Progenitor cell of endocrine pancreas (in vitro differentiated cells): ENCODE measurements at regions not wholly inside any gene's neighbourhood (a gene's known extent, or its start where the extent isn't known, plus 50 kb on each side); places are given as distances from the start of the nearest gene placed in this dataset.

Experiments used
- DNase-seq: peaks from one replicate; pipeline ENCODE4 v3.0.0; 2021; ENCODE audit warnings: low spot score; ENCODE audit not compliant: unreplicated experiment
- H3K27ac Mint-ChIP-seq: 2 replicates; pipeline ENCODE4 v1.8.0; 2021; ENCODE audit warnings: mild to moderate bottlenecking, moderate library complexity, mixed read lengths
- H3K27me3 Mint-ChIP-seq: 2 replicates; pipeline ENCODE4 v1.8.0; 2021; ENCODE audit warnings: mixed read lengths
- H3K36me3 Mint-ChIP-seq: 2 replicates; pipeline ENCODE4 v1.8.0; 2022; ENCODE audit warnings: mixed read lengths; ENCODE audit not compliant: insufficient read depth
- H3K4me1 Mint-ChIP-seq: 2 replicates; pipeline ENCODE4 v1.8.0; 2021; ENCODE audit warnings: low read depth, mixed read lengths
- H3K4me3 Mint-ChIP-seq: 2 replicates; pipeline ENCODE4 v1.8.0; 2021; ENCODE audit warnings: low read depth, mild to moderate bottlenecking, moderate library complexity, mixed read lengths
- H3K9me3 Mint-ChIP-seq: 2 replicates; pipeline ENCODE4 v1.8.0; 2021; ENCODE audit warnings: low read depth, mixed read lengths
- TF ChIP-seq, protein P1 (sequence below): fragments of 200-600 bp; sonication (generic); IDR thresholded peaks from one replicate; pipeline ENCODE4 v1.5.0; 2021; ENCODE audit warnings: antibody characterized with exemption, mild to moderate bottlenecking; ENCODE audit not compliant: unreplicated experiment

DNA sequence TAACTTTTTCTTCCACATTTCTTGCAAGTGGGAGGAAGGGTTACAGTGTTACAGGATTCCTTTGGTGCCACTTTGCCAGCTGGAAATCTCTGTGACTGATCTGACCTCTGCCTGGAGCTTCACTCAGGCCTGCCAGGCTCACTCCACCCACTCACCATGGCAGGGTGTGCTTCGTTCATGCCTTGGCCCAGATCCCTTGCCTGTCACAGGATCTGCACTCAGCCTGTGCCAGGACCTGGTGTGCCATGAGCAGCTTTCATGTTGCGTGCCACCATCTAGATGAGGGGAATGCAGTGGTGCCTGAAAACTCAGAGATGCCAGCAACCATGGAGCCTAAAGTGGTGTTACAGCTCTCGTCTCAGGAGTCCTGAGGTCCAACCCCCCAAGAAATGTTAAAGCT is 2596.4 kb downstream of the PCDH7 start:
- no peak overlapping the region for H3K4me3 Mint-ChIP-seq
- no peak overlapping the region for H3K27ac Mint-ChIP-seq
- TF ChIP-seq, protein P1, sequence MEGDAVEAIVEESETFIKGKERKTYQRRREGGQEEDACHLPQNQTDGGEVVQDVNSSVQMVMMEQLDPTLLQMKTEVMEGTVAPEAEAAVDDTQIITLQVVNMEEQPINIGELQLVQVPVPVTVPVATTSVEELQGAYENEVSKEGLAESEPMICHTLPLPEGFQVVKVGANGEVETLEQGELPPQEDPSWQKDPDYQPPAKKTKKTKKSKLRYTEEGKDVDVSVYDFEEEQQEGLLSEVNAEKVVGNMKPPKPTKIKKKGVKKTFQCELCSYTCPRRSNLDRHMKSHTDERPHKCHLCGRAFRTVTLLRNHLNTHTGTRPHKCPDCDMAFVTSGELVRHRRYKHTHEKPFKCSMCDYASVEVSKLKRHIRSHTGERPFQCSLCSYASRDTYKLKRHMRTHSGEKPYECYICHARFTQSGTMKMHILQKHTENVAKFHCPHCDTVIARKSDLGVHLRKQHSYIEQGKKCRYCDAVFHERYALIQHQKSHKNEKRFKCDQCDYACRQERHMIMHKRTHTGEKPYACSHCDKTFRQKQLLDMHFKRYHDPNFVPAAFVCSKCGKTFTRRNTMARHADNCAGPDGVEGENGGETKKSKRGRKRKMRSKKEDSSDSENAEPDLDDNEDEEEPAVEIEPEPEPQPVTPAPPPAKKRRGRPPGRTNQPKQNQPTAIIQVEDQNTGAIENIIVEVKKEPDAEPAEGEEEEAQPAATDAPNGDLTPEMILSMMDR: no peak
- H3K27me3 Mint-ChIP-seq: no peaks in the 10 kb centered on the region
- H3K36me3 Mint-ChIP-seq: no peaks in the 10 kb centered on the region
- peaks cover 3% of the 10 kb centered on the region for H3K4me1 Mint-ChIP-seq
- peaks cover 13% of the 10 kb centered on the region for H3K9me3 Mint-ChIP-seq
- no peak for DNase-seq

DNA sequence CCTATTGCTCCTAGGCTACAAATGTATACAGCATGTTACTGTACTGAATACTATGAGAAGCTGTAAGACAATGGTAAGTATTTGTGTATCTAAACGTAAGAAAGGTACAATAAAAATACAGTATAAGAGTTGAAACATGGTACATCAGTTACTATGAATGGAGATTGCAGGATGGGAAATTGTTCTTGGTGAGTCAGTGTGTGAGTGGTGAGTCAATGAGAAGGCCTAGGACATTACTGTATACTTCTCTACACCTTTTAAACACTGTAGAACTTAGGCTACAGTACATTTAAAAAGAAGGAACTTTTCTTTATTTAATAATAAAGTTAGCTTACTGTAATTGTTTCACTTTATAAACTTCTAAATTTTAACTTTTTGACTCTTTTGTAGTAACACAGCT is 2603.2 kb downstream of the PCDH7 start:
- TF ChIP-seq, protein P1: no peak
- H3K27ac Mint-ChIP-seq: no peak overlapping the region
- H3K27me3 Mint-ChIP-seq: no peaks in the 10 kb centered on the region
- peaks cover 7% of the 10 kb centered on the region for H3K9me3 Mint-ChIP-seq
- peaks cover under 1% of the 10 kb centered on the region for H3K4me1 Mint-ChIP-seq
- no peak overlapping the region for H3K4me3 Mint-ChIP-seq
- peaks cover 2% of the 10 kb centered on the region for H3K36me3 Mint-ChIP-seq
- DNase-seq: no peak

DNA sequence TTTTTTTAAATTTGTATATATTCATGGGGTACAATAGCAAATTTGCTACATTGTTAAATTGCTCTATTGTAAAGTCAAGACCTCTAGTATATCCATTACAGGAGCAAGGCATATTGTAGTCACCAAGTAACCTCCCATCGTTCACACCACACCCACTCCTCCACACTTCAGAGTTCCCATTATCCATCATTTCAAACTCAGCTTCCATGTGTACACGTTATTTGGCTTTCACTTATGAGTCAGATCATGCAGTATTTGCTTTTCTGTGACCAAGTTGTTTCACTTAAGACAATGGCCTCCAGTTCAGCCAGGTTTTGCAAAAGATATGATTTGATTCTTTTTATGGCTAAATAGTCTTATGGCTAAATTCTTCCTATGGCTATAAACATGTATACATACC is 2614.2 kb downstream of the PCDH7 start:
- Mint-ChIP-seq H3K4me3 (no peak overlapping the region), H3K4me1 (no peaks in the 10 kb centered on the region), H3K27me3 (no peaks in the 10 kb centered on the region), H3K27ac (no peak overlapping the region), H3K36me3 (peaks cover 7% of the 10 kb centered on the region), H3K9me3 (peaks cover 39% of the 10 kb centered on the region)
- TF ChIP-seq, protein P1: no peak
- DNase-seq: no peak

DNA sequence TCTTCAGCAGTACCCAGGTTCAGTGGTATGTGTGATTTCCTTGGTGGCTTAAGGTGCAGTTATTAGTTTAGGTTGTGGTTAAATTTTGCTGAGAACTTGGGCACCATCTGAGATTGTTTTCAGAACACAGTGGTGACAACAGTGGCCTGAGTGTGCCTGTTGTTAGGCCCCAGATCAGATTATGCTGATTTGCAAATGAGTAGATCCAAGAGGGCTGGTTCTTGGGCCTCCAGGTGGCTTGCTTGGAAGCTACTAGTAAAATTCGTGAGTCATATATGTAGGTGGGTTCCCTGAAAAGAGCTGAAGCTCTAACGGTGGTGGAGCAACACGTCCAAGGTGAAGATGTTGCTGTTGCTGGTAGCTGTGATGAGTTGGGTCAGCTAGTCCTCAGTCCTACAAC is 2619.6 kb downstream of the PCDH7 start:
- H3K9me3 Mint-ChIP-seq: peaks cover 18% of the 10 kb centered on the region
- TF ChIP-seq, protein P1: no peak

DNA sequence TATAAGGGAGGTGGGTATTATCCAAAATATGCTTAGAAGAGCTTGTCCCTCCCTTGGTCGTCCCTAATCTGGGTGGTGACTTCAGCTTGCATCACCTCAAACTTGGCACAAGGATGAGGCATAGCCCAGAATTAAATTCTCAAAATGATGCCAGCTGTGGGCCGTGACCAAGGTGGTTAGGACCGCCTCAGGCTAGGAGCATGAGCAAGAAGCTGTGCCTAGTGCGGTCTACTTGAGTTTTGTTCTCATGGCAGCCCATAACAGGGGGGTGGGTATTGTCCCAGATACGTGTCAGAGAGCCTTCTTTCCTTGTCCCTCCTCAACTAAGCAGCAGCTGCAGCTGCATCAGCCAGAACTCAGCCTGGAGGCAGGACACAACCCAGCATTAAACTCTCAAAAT is 2620.0 kb downstream of the PCDH7 start:
- Mint-ChIP-seq H3K4me1 (no peaks in the 10 kb centered on the region), H3K36me3 (no peaks in the 10 kb centered on the region), H3K27me3 (no peaks in the 10 kb centered on the region), H3K27ac (no peak overlapping the region), H3K4me3 (no peak overlapping the region), H3K9me3 (peaks cover 18% of the 10 kb centered on the region)
- TF ChIP-seq, protein P1: no peak
- DNase-seq: no peak

More for the DNA sequence above, 2619.6 kb downstream of the PCDH7 start:
- H3K27me3 Mint-ChIP-seq: no peaks in the 10 kb centered on the region
- H3K4me1 Mint-ChIP-seq: no peaks in the 10 kb centered on the region
- H3K27ac Mint-ChIP-seq: no peak overlapping the region
- H3K4me3 Mint-ChIP-seq: no peak overlapping the region
- H3K36me3 Mint-ChIP-seq: no peaks in the 10 kb centered on the region
- no peak for DNase-seq

DNA sequence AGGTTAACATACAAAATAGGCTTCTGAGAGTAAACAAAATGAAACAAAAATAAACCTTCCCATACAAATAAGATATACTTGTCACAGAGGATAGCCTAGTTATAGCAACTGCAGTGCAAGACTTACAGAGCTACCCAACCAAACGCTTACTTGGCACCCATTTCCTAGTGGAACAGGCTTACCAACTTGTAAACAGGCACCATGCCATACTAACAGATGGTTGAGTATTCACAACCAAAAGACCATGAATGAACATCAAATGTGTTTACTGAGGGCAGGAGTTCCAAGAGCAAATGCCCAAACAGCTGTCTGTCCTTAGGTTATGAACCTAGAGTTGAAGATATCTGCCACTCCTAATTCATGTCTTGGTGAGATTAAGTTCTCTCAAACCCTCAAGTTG is 2629.2 kb downstream of the PCDH7 start:
- Mint-ChIP-seq H3K9me3 (no peaks in the 10 kb centered on the region), H3K36me3 (no peaks in the 10 kb centered on the region)
- DNase-seq: no peak

More for the DNA sequence above, 2629.2 kb downstream of the PCDH7 start:
- Mint-ChIP-seq H3K27me3 (no peaks in the 10 kb centered on the region), H3K4me3 (no peak overlapping the region), H3K27ac (no peak overlapping the region), H3K4me1 (no peaks in the 10 kb centered on the region)
- TF ChIP-seq, protein P1: no peak
